ENCODE measurements at regions not wholly inside any gene's neighbourhood (a gene's known extent, or its start where the extent isn't known, plus 50 kb on each side); places are given as distances from the start of the nearest gene placed in this dataset.

DNA sequence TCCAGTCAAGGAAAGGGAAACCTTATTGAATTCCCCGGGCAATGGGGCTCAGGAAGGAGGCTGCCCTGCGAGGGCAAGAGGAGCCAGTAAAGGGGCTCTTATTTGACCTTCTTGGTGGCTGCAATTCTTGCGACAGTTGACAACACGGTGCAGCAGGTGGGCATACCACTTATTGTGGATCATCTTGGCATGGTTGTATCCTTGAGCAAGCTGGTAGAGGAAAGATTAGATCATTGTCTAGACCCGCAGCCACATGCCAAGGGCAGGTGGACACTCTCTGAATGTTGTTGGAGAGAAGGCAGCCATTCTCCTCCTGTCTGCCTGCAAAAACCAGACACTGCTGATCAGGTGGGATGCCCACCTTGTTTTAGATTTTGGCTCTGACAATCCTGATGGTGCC lies 170.2 kb upstream of the CHST9 start:
- no peaks in the 10 kb centered on the region for H3K36me3 ChIP-seq (ENCODE audit: control insufficient read depth in 1 of 2, insufficient read depth in 2 of 2, low read length in 2 of 2)
- H3K4me1 ChIP-seq (ENCODE audit: control insufficient read depth in 1 of 2, insufficient read depth in 2 of 2, low read length in 2 of 2) = no peaks in the 10 kb centered on the region
- no peak overlapping the region for H3K27ac ChIP-seq (ENCODE audit: low read depth, low read length)
- no peaks in the 10 kb centered on the region for H3K9me3 ChIP-seq (ENCODE audit: control insufficient read depth in 1 of 2, low read length in 2 of 2)
- no peak overlapping the region for H3K4me3 ChIP-seq (ENCODE audit: low read depth in 1 of 2, low read length in 2 of 2)
- H3K9ac ChIP-seq (ENCODE audit: low read depth in 1 of 2, low read length in 2 of 2) = no peak overlapping the region
- no peaks in the 10 kb centered on the region for H3K27me3 ChIP-seq (ENCODE audit: control insufficient read depth in 1 of 2, insufficient read depth in 2 of 2, low read length in 2 of 2)

DNA sequence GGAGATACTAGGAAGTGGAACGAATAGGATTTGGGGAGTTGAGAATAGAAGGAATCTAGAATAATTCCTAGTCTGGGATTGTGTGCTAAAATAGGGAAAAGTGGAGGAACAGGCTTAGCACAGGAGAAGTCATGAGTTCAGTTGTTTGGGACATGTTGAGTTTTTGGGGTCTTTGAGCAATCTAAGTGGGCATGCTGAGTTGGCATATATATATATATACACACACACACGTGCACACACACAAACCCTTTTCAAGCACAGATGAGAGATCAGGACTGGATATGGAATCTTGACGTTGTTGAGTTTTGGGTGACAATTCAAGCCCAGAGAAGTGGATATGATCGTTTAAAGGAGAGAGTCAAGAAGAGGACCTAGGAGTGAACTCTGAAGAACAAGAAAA lies 168.2 kb upstream of the CHST9 start:
- Histone ChIP-seq H3K9me3 (ENCODE audit: control insufficient read depth in 1 of 2, low read length in 2 of 2) (no peaks in the 10 kb centered on the region), H3K27me3 (ENCODE audit: control insufficient read depth in 1 of 2, insufficient read depth in 2 of 2, low read length in 2 of 2) (no peaks in the 10 kb centered on the region), H3K27ac (ENCODE audit: low read depth, low read length) (no peak overlapping the region), H3K9ac (ENCODE audit: low read depth in 1 of 2, low read length in 2 of 2) (no peak overlapping the region), H3K4me1 (ENCODE audit: control insufficient read depth in 1 of 2, insufficient read depth in 2 of 2, low read length in 2 of 2) (no peaks in the 10 kb centered on the region), H3K4me3 (ENCODE audit: low read depth in 1 of 2, low read length in 2 of 2) (no peak overlapping the region), H3K36me3 (ENCODE audit: control insufficient read depth in 1 of 2, insufficient read depth in 2 of 2, low read length in 2 of 2) (no peaks in the 10 kb centered on the region)

DNA sequence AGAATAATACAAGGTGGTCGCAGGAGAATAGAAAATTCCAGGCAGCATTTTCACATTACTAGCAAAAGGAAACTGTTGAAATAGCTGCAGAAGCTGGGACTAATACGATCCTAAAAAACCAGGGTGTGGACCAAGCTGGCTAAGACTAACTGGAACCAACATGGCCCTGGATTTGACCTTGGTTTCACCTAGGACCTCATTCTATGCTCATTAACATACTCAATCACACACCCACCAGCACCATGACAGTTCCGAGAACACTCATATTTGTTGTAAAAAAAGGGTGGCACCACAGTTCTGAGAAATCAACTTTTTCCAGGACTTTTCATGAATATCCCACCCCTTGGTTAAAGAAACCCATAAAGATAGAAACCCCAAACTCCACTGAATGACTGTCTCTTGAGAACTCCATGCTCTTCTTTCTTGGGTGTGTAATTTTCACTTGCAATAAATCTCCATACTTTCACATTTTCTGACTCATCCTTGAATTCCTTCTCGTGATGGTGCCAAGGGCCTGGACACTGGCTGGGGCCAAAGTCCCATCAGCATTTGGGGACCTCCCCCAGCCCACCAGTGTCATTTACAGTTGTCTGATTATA lies 164.3 kb upstream of the CHST9 start:
- H3K36me3 ChIP-seq (ENCODE audit: control insufficient read depth in 1 of 2, insufficient read depth in 2 of 2, low read length in 2 of 2) = no peaks in the 10 kb centered on the region
- no peaks in the 10 kb centered on the region for H3K27me3 ChIP-seq (ENCODE audit: control insufficient read depth in 1 of 2, insufficient read depth in 2 of 2, low read length in 2 of 2)
- H3K27ac ChIP-seq (ENCODE audit: low read depth, low read length) = no peak overlapping the region
- no peaks in the 10 kb centered on the region for H3K4me1 ChIP-seq (ENCODE audit: control insufficient read depth in 1 of 2, insufficient read depth in 2 of 2, low read length in 2 of 2)
- H3K9ac ChIP-seq (ENCODE audit: low read depth in 1 of 2, low read length in 2 of 2) = no peak overlapping the region
- H3K4me3 ChIP-seq (ENCODE audit: low read depth in 1 of 2, low read length in 2 of 2) = no peak overlapping the region
- H3K9me3 ChIP-seq (ENCODE audit: control insufficient read depth in 1 of 2, low read length in 2 of 2) = no peaks in the 10 kb centered on the region

DNA sequence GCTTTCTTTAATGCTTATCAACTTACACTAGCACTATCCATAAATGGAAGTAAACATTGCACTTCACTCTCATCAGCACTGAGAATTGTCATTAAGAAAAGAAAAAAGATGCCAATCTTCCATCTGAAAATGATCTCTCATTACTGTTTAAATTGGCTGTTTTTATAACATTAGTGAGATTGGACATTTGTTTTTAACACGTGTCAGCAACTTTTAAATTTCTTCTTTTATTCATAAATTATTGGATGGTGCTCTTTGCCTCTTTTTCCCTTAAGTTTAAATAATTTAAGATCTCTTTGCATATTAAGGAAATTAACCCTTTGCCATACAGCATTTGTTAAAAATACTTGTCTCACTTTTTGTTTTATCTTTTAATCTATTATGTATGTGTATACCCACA lies 146.5 kb upstream of the CHST9 start:
- Histone ChIP-seq H3K36me3 (ENCODE audit: control insufficient read depth in 1 of 2, insufficient read depth in 2 of 2, low read length in 2 of 2) (no peaks in the 10 kb centered on the region), H3K27me3 (ENCODE audit: control insufficient read depth in 1 of 2, insufficient read depth in 2 of 2, low read length in 2 of 2) (no peaks in the 10 kb centered on the region), H3K9ac (ENCODE audit: low read depth in 1 of 2, low read length in 2 of 2) (no peak overlapping the region), H3K27ac (ENCODE audit: low read depth, low read length) (no peak overlapping the region), H3K4me3 (ENCODE audit: low read depth in 1 of 2, low read length in 2 of 2) (no peak overlapping the region), H3K9me3 (ENCODE audit: control insufficient read depth in 1 of 2, low read length in 2 of 2) (no peaks in the 10 kb centered on the region), H3K4me1 (ENCODE audit: control insufficient read depth in 1 of 2, insufficient read depth in 2 of 2, low read length in 2 of 2) (no peaks in the 10 kb centered on the region)

DNA sequence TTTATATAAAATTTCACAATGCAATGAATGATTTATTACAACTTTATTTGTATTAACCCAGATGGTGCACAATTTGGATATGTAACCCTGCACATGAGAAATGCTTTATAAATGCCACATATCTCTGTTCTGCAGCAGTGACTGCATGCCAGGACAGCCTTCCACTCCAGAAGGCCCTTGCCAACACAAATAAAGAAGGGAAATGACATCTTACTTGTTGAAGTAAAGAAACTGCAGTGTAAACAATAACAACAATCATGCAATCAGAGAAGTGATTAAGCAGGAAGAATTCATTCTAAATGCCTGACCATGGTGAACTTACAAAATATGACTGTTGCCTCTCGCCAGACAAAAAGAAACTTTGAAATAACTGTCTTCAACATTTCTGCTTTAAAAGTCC lies 129.9 kb upstream of the CHST9 start:
- H3K27ac ChIP-seq (ENCODE audit: low read depth, low read length) = no peak overlapping the region
- no peaks in the 10 kb centered on the region for H3K36me3 ChIP-seq (ENCODE audit: control insufficient read depth in 1 of 2, insufficient read depth in 2 of 2, low read length in 2 of 2)
- H3K4me3 ChIP-seq (ENCODE audit: low read depth in 1 of 2, low read length in 2 of 2) = no peak overlapping the region
- H3K9me3 ChIP-seq (ENCODE audit: control insufficient read depth in 1 of 2, low read length in 2 of 2) = no peaks in the 10 kb centered on the region
- no peak overlapping the region for H3K9ac ChIP-seq (ENCODE audit: low read depth in 1 of 2, low read length in 2 of 2)
- no peaks in the 10 kb centered on the region for H3K27me3 ChIP-seq (ENCODE audit: control insufficient read depth in 1 of 2, insufficient read depth in 2 of 2, low read length in 2 of 2)
- H3K4me1 ChIP-seq (ENCODE audit: control insufficient read depth in 1 of 2, insufficient read depth in 2 of 2, low read length in 2 of 2) = no peaks in the 10 kb centered on the region

DNA sequence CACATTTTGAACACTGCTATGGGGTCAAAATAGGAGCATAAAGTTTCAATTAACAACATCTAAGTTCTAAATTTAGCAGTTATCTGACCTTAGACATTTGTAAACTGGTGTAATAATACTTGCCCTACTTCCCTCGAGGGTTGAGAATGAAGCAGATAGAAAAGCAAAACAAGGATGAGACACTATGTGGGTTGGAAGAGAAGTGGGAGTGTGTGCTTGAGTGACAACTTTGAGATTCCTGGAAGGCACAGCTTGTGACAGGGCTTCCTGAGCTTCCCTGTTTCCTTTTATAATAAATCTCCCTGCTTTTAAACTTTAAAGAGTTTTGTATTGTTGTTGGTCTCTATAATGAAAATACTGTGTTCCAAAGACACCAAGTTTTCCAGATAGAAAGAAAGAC lies 128.6 kb upstream of the CHST9 start:
- Histone ChIP-seq H3K4me1 (ENCODE audit: control insufficient read depth in 1 of 2, insufficient read depth in 2 of 2, low read length in 2 of 2) (no peaks in the 10 kb centered on the region), H3K9ac (ENCODE audit: low read depth in 1 of 2, low read length in 2 of 2) (no peak overlapping the region), H3K4me3 (ENCODE audit: low read depth in 1 of 2, low read length in 2 of 2) (no peak overlapping the region), H3K9me3 (ENCODE audit: control insufficient read depth in 1 of 2, low read length in 2 of 2) (no peaks in the 10 kb centered on the region), H3K27me3 (ENCODE audit: control insufficient read depth in 1 of 2, insufficient read depth in 2 of 2, low read length in 2 of 2) (no peaks in the 10 kb centered on the region), H3K36me3 (ENCODE audit: control insufficient read depth in 1 of 2, insufficient read depth in 2 of 2, low read length in 2 of 2) (no peaks in the 10 kb centered on the region), H3K27ac (ENCODE audit: low read depth, low read length) (no peak overlapping the region)

DNA sequence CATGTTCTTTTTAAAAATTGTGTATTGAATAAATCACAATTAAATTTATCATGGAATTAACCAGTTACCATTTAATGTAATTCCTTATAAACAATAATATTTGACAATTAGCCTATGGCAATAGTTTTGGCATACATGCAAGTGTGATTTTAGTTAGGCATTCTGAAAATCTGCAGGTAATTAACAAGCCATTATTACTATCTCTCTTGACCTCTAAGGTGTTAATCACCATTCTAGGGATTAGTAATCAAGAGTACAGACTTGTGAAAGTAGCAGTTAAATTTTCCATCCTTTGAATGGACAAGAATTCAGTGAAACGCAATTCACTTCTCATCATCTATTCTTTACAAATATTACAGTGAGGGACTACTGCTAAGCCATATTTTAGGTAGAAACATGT lies 127.7 kb upstream of the CHST9 start:
- Histone ChIP-seq H3K4me1 (ENCODE audit: control insufficient read depth in 1 of 2, insufficient read depth in 2 of 2, low read length in 2 of 2) (no peaks in the 10 kb centered on the region), H3K9ac (ENCODE audit: low read depth in 1 of 2, low read length in 2 of 2) (no peak overlapping the region), H3K9me3 (ENCODE audit: control insufficient read depth in 1 of 2, low read length in 2 of 2) (no peaks in the 10 kb centered on the region), H3K36me3 (ENCODE audit: control insufficient read depth in 1 of 2, insufficient read depth in 2 of 2, low read length in 2 of 2) (no peaks in the 10 kb centered on the region), H3K27ac (ENCODE audit: low read depth, low read length) (no peak overlapping the region), H3K4me3 (ENCODE audit: low read depth in 1 of 2, low read length in 2 of 2) (no peak overlapping the region), H3K27me3 (ENCODE audit: control insufficient read depth in 1 of 2, insufficient read depth in 2 of 2, low read length in 2 of 2) (no peaks in the 10 kb centered on the region)

DNA sequence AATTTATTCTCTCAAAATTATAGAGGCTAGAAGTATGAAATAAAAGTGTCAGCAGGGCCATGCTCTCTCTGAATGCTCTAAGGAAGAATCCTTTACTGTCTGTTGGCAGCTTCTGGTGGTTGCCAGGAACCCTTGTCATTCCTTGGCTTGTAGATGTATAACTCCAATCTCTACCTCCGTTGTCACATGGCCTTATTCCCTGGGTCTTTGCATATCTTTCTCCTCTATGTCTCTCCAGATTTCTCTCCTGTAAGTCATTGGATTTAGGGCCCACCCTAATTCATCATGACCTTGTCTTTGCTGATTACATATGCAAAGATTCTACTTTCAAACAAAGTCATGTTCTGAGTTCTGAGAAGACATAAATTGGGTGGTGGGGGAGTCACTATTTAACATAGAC lies 127.0 kb upstream of the CHST9 start:
- Histone ChIP-seq H3K4me1 (ENCODE audit: control insufficient read depth in 1 of 2, insufficient read depth in 2 of 2, low read length in 2 of 2) (no peaks in the 10 kb centered on the region), H3K9ac (ENCODE audit: low read depth in 1 of 2, low read length in 2 of 2) (no peak overlapping the region)

DNA sequence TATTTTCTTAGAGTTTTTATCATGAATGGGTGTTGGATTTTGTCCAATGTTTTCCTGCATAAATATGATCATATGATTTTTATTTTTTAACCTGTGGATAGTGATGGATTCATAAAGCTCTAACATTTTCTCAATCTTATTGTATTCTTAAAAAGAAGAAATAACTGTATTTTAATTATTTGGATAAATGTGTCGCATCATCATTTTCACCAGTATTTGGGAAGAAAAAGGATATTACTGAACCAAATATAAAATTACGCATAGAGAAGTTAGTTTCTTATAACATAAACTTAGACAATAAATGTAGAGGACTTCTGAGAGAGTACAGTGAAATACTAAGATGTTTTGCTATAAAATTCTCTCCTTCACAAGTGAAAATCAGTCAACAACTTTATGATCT lies 126.0 kb upstream of the CHST9 start:
- no peaks in the 10 kb centered on the region for H3K27me3 ChIP-seq (ENCODE audit: control insufficient read depth in 1 of 2, insufficient read depth in 2 of 2, low read length in 2 of 2)
- no peak overlapping the region for H3K9ac ChIP-seq (ENCODE audit: low read depth in 1 of 2, low read length in 2 of 2)
- no peak overlapping the region for H3K4me3 ChIP-seq (ENCODE audit: low read depth in 1 of 2, low read length in 2 of 2)
- no peak overlapping the region for H3K27ac ChIP-seq (ENCODE audit: low read depth, low read length)
- no peaks in the 10 kb centered on the region for H3K4me1 ChIP-seq (ENCODE audit: control insufficient read depth in 1 of 2, insufficient read depth in 2 of 2, low read length in 2 of 2)
- H3K9me3 ChIP-seq (ENCODE audit: control insufficient read depth in 1 of 2, low read length in 2 of 2) = no peaks in the 10 kb centered on the region
- no peaks in the 10 kb centered on the region for H3K36me3 ChIP-seq (ENCODE audit: control insufficient read depth in 1 of 2, insufficient read depth in 2 of 2, low read length in 2 of 2)

More for the DNA sequence above, 127.0 kb upstream of the CHST9 start:
- H3K9me3 ChIP-seq (ENCODE audit: control insufficient read depth in 1 of 2, low read length in 2 of 2) = no peaks in the 10 kb centered on the region
- no peak overlapping the region for H3K27ac ChIP-seq (ENCODE audit: low read depth, low read length)
- no peaks in the 10 kb centered on the region for H3K27me3 ChIP-seq (ENCODE audit: control insufficient read depth in 1 of 2, insufficient read depth in 2 of 2, low read length in 2 of 2)
- H3K36me3 ChIP-seq (ENCODE audit: control insufficient read depth in 1 of 2, insufficient read depth in 2 of 2, low read length in 2 of 2) = no peaks in the 10 kb centered on the region
- no peak overlapping the region for H3K4me3 ChIP-seq (ENCODE audit: low read depth in 1 of 2, low read length in 2 of 2)

DNA sequence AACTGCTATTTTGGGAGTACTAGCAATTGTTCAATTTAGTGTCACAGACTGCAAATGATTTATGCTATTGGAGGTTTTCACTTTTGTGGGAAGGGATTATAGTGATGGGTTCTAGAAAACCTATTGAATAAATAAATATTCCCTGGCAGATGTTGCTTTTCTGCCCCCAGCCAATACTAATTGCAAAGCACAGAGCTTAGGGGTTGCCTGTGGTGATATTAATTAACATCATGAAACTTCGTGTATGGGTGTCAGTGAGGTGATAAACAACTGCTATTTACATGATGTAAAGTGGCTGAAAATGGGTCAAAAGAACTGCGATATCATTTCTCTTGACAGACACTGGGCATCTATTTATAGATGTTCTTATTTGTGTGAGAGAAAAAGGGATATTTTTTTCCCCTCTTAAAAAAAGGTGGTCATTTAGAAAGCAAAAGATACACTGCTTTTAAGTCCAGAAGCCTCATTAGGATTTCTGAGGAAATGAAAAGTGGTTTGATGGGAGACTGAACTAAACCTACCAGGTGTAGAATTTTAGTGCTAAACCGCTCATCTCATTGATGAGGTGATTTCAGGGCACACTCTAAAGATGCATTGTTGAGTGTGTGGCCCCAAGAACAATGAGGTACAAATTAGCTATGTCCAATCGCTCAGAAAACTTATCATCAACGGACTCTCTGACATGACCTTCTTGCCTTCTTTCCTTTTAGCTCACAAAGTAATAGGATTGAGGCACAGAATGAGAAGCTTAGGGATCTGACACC lies 116.7 kb upstream of the CHST9 start:
- no peaks in the 10 kb centered on the region for H3K9me3 ChIP-seq (ENCODE audit: control insufficient read depth in 1 of 2, low read length in 2 of 2)
- H3K4me1 ChIP-seq (ENCODE audit: control insufficient read depth in 1 of 2, insufficient read depth in 2 of 2, low read length in 2 of 2) = no peaks in the 10 kb centered on the region
- no peak overlapping the region for H3K4me3 ChIP-seq (ENCODE audit: low read depth in 1 of 2, low read length in 2 of 2)
- no peaks in the 10 kb centered on the region for H3K27me3 ChIP-seq (ENCODE audit: control insufficient read depth in 1 of 2, insufficient read depth in 2 of 2, low read length in 2 of 2)
- H3K9ac ChIP-seq (ENCODE audit: low read depth in 1 of 2, low read length in 2 of 2) = no peak overlapping the region
- H3K27ac ChIP-seq (ENCODE audit: low read depth, low read length) = no peak overlapping the region
- no peaks in the 10 kb centered on the region for H3K36me3 ChIP-seq (ENCODE audit: control insufficient read depth in 1 of 2, insufficient read depth in 2 of 2, low read length in 2 of 2)
